GM12891 (cell line): ENCODE measurements at regions not wholly inside any gene's neighbourhood (a gene's known extent, or its start where the extent isn't known, plus 50 kb on each side); places are given as distances from the start of the nearest gene placed in this dataset.

Experiments
- DNase-seq: peaks from one replicate; pipeline ENCODE4 v3.0.0; 2011; ENCODE audit warnings: low spot score; ENCODE audit not compliant: insufficient read length
- FAIRE-seq: peaks from 2 replicates; lab custom pipeline; 2011; peaks lifted over from hg19 to GRCh38; lab: Jason Lieb, UNC
- PAX5 ChIP-seq: IDR thresholded peaks from 2 replicates; pipeline ENCODE4 v1.6.1; 2011; ENCODE audit warnings: low read length, moderate library complexity, mild to moderate bottlenecking; ENCODE audit not compliant: insufficient read depth, severe bottlenecking
- POLR2A ChIP-seq: IDR thresholded peaks from 2 replicates; pipeline ENCODE4 v1.6.1; 2011; ENCODE audit warnings: low read depth, low read length, control low read depth
- POLR2AphosphoS5 ChIP-seq: IDR thresholded peaks from 2 replicates; pipeline ENCODE4 v1.6.1; 2011; ENCODE audit warnings: low read depth, low read length, control low read depth
- POU2F2 ChIP-seq: IDR thresholded peaks from 2 replicates; pipeline ENCODE4 v1.6.1; 2011; ENCODE audit warnings: low read depth, mild to moderate bottlenecking, control low read depth, low read length, moderate library complexity
- SPI1 ChIP-seq: IDR thresholded peaks from 2 replicates; pipeline ENCODE4 v1.6.1; 2011; ENCODE audit warnings: low read depth, low read length, control low read depth
- TAF1 ChIP-seq: IDR thresholded peaks from 2 replicates; pipeline ENCODE4 v1.6.1; 2011; ENCODE audit warnings: low read depth, low read length, control low read depth

GRCh38 chr18:78673516-78674321 lies 305.9 kb upstream of the SALL3 start:
- no peak for DNase-seq
- FAIRE-seq = no peak
- TF ChIP-seq POU2F2 (no peak), TAF1 (no peak), PAX5 (no peak), POLR2AphosphoS5 (no peak), SPI1 (no peak), POLR2A (no peak)

GRCh38 chr18:78675231-78675630 lies 304.4 kb upstream of the SALL3 start:
- TF ChIP-seq TAF1 = no peak
- no peak for TF ChIP-seq POLR2A
- no peak for TF ChIP-seq POU2F2
- no peak for TF ChIP-seq SPI1
- TF ChIP-seq POLR2AphosphoS5 = no peak
- TF ChIP-seq PAX5 = no peak
- DNase-seq = no peak
- no peak for FAIRE-seq

- no peak for TF ChIP-seq POLR2AphosphoS5
- TF ChIP-seq POLR2A = no peak
- no peak for TF ChIP-seq TAF1
- no peak for TF ChIP-seq SPI1
- no peak for TF ChIP-seq PAX5
- TF ChIP-seq POU2F2 = no peak
- FAIRE-seq (no peak), DNase-seq (no peak)
Measured at GRCh38 chr18:78676622-78677482, 302.8 kb upstream of the SALL3 start.

GRCh38 chr18:78677483-78678317 lies 301.9 kb upstream of the SALL3 start:
- DNase-seq = no peak
- FAIRE-seq = no peak
- TF ChIP-seq POU2F2 (no peak), POLR2A (no peak), SPI1 (no peak), PAX5 (no peak), TAF1 (no peak), POLR2AphosphoS5 (no peak)

- DNase-seq (no peak), FAIRE-seq (no peak)
- TF ChIP-seq POU2F2 = no peak
Measured at GRCh38 chr18:78678318-78678695, 301.3 kb upstream of the SALL3 start.

GRCh38 chr18:78679031-78679430 lies 300.6 kb upstream of the SALL3 start:
- FAIRE-seq (no peak), DNase-seq (no peak)
- TF ChIP-seq POLR2A (no peak), SPI1 (no peak), POU2F2 (no peak), TAF1 (no peak), POLR2AphosphoS5 (no peak), PAX5 (no peak)

- DNase-seq = no peak
- FAIRE-seq = no peak
- TF ChIP-seq POLR2AphosphoS5 (no peak), POLR2A (no peak), PAX5 (no peak), SPI1 (no peak)
Measured at GRCh38 chr18:78679613-78680260, 299.9 kb upstream of the SALL3 start.

- TF ChIP-seq POLR2AphosphoS5 = no peak
- TF ChIP-seq TAF1 = no peak
- TF ChIP-seq POU2F2 = no peak
- TF ChIP-seq POLR2A = no peak
- no peak for TF ChIP-seq PAX5
- TF ChIP-seq SPI1 = no peak
- FAIRE-seq (no peak), DNase-seq (no peak)
Measured at GRCh38 chr18:78681396-78681795, 298.2 kb upstream of the SALL3 start.
